ENCODE measurements at regions not wholly inside any gene's neighbourhood (a gene's known extent, or its start where the extent isn't known, plus 50 kb on each side); places are given as distances from the start of the nearest gene placed in this dataset.

DNA sequence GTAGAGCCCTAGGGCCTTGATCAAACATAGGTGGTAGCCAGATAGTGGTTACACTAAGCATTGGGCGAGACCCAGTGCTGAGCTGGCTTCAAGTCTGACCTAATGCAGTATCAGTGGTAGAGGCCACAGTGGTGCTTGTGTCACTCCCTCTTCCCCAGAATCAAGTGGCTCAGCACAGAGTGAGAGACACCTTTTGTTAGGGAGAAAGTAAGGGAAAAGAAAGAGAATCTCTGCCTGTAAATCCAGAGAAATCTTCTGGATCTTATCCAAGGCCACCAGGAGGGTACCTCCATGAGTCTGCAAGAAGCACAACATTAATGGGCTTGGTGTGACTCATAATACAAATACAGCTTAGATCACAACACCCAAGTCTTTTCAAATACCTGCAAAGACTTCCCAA lies 117.7 kb upstream of the SLC6A14 start:
- TF ChIP-seq, protein P1, sequence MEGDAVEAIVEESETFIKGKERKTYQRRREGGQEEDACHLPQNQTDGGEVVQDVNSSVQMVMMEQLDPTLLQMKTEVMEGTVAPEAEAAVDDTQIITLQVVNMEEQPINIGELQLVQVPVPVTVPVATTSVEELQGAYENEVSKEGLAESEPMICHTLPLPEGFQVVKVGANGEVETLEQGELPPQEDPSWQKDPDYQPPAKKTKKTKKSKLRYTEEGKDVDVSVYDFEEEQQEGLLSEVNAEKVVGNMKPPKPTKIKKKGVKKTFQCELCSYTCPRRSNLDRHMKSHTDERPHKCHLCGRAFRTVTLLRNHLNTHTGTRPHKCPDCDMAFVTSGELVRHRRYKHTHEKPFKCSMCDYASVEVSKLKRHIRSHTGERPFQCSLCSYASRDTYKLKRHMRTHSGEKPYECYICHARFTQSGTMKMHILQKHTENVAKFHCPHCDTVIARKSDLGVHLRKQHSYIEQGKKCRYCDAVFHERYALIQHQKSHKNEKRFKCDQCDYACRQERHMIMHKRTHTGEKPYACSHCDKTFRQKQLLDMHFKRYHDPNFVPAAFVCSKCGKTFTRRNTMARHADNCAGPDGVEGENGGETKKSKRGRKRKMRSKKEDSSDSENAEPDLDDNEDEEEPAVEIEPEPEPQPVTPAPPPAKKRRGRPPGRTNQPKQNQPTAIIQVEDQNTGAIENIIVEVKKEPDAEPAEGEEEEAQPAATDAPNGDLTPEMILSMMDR (IDR thresholded peaks at IDR 0.05): no peak
- no peak for TF ChIP-seq POLR2AphosphoS5 (IDR thresholded peaks at IDR 0.05; ENCODE audit: insufficient read depth in 1 of 2, low read depth in 1 of 2)

All from vagina (tissue), 2 donors.